H1 (cell line): ENCODE measurements at regions not wholly inside any gene's neighbourhood (a gene's known extent, or its start where the extent isn't known, plus 50 kb on each side); places are given as distances from the start of the nearest gene placed in this dataset.

Source experiments
- BACH1 ChIP-seq: IDR thresholded peaks from 2 replicates; pipeline ENCODE4 v1.6.1; 2012; ENCODE audit warnings: low read length, improper control_type of control experiment
- CHD7 ChIP-seq: fragments of 300-600 bp; sonication (generic); IDR thresholded peaks from 2 replicates; pipeline ENCODE4 v1.7.1; 2012; ENCODE audit warnings: low read length, moderate library complexity, mild to moderate bottlenecking, inconsistent platforms; ENCODE audit not compliant: insufficient replicate concordance
- KDM5A ChIP-seq: fragments of 200-600 bp; IDR thresholded peaks from 2 replicates; pipeline ENCODE4 v1.7.1; 2012; ENCODE audit warnings: mild to moderate bottlenecking, low read length, inconsistent platforms, mixed read lengths
- RAD21 ChIP-seq, 2 experiments: IDR thresholded peaks in 1 of 2; conservative IDR thresholded peaks in 1 of 2; 2 replicates each; pipeline ENCODE4 v1.6.1; 2011; ENCODE audit warnings: low read depth in 2 of 2, low read length in 2 of 2, improper control_type of control experiment in 1 of 2, inconsistent platforms in 1 of 2, mild to moderate bottlenecking in 1 of 2, moderate library complexity in 1 of 2
- SP1 ChIP-seq: IDR thresholded peaks from 2 replicates; pipeline ENCODE4 v1.6.1; 2011; ENCODE audit warnings: low read depth, low read length
- TF ChIP-seq, protein P1 (sequence below): IDR thresholded peaks from 2 replicates; pipeline ENCODE4 v1.6.1; 2012; ENCODE audit warnings: inconsistent platforms

GRCh38 chr11:90355200-90355599, 132.4 kb upstream of the CHORDC1 start (continued):
- TF ChIP-seq RAD21 (IDR thresholded peaks at IDR 0.05 in 1 of 2, conservative IDR thresholded peaks at IDR 0.05 in 1 of 2; ENCODE audit: low read depth in 2 of 2, low read length in 2 of 2), result no peak
- TF ChIP-seq CHD7, result no peak
- TF ChIP-seq BACH1, result no peak
- TF ChIP-seq KDM5A, result no peak
- TF ChIP-seq, protein P1, sequence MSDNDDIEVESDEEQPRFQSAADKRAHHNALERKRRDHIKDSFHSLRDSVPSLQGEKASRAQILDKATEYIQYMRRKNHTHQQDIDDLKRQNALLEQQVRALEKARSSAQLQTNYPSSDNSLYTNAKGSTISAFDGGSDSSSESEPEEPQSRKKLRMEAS, result no peak
- no peak for TF ChIP-seq SP1
- TF ChIP-seq, all 59 proteins: peak for 0
